Sigmoid colon (tissue), 4 donors: ENCODE measurements at regions not wholly inside any gene's neighbourhood (a gene's known extent, or its start where the extent isn't known, plus 50 kb on each side); places are given as distances from the start of the nearest gene placed in this dataset.

Experiments
- CTCF ChIP-seq, 4 experiments: fragments of 450-650 bp in 3 of 4; fragments of 200-600 bp in 1 of 4; IDR thresholded peaks; one replicate each; pipeline ENCODE4 v1.5.1; 2016 to 2019; ENCODE audit warnings: antibody characterized with exemption in 4 of 4, mild to moderate bottlenecking in 3 of 4, moderate library complexity in 2 of 4
- EP300 ChIP-seq, 4 donors: sonication (generic); formaldehyde crosslinking; IDR thresholded peaks; one replicate each; pipeline ENCODE4 v1.6.1; 2017; ENCODE audit warnings: antibody characterized with exemption in 4 of 4
- POLR2A ChIP-seq, 2 donors: fragments of 450-650 bp; IDR thresholded peaks; one replicate each; pipeline ENCODE4 v1.6.1; 2016; ENCODE audit warnings: antibody characterized with exemption in 2 of 2, mild to moderate bottlenecking in 2 of 2, moderate library complexity in 2 of 2
- POLR2AphosphoS5 ChIP-seq, 4 donors: sonication (generic); formaldehyde crosslinking; IDR thresholded peaks; one replicate each; pipeline ENCODE4 v1.6.1; 2017; ENCODE audit warnings: antibody characterized with exemption in 4 of 4

- TF ChIP-seq CTCF (IDR thresholded peaks at IDR 0.05) (no peak), POLR2AphosphoS5 (IDR thresholded peaks at IDR 0.05) (no peak), EP300 (IDR thresholded peaks at IDR 0.05) (no peak), POLR2A (IDR thresholded peaks at IDR 0.05) (no peak)
Observed at GRCh38 chr18:11322716-11323115, 173.3 kb upstream of the PIEZO2 start.
